Hematopoietic multipotent progenitor cell treated with erythropoietin and hydrocortisone succinate and interleukin-3 and kit ligand, for 8 days (in vitro differentiated cells): ENCODE measurements at regions not wholly inside any gene's neighbourhood (a gene's known extent, or its start where the extent isn't known, plus 50 kb on each side); places are given as distances from the start of the nearest gene placed in this dataset.

ENCODE experiments used
- DNase-seq: peaks from one replicate; pipeline ENCODE4 v3.0.0-alpha.2; 2015

DNA sequence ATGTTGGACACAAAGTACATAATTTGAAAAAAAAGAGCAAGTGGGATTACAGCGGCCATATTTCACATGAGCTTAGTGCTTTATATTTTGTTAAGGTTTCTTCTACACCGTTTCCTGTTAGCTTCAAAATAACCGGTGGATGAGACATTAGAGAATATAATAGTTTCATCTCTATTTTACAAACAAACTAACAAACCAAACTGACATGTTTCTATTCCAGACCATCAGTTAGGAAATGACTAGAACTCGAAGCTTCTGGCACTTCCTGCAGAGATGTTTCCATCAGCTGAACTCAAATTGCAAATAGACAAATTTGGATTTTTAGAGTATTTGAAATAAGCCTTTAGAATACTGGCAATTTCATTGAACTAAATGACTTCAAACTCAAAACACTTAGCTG, 86.5 kb downstream of the MTRR start:
- DNase-seq: no peak

- no peak for DNase-seq
These were observed 88.4 kb downstream of the MTRR start for GRCh38 chr5:7957329-7957728.

DNA sequence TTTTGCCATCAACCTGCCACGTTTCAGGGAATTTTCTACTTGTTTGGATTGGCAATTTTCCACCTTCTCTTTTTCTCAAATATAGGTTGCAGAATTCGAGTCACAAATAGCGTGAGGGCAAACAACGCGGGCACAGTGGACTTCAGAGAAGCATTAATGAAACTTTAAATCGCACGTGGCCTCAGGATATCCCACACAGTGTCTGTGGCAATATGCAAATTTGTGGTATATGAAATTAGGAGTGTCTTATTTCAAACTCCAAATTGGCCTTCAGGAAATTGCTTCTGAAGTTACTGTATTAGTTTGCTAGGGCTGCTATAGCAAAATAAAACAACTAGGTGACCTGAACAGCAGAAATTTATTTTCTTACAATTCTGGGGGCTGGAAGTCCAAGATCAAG, 91.2 kb downstream of the MTRR start:
- no peak for DNase-seq

DNA sequence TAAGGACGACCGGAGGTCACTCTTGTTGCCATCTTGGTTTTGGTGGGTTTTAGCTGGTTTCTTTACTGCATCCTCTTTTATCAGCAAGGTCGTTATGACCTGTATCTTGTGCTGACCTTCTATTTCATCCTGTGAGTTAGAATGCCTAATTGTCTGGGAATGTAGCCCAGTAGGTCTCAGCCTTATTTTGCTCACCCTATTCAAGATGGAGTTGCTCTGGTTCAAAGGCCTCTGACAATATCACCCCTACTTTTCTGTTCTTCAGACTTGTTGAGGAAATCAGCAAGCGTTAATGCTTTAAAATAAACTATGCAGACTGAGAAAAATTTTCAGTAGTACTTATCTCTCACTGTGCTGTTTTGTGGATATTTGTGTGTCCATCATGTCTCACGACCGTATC, 92.6 kb downstream of the MTRR start:
- no peak for DNase-seq

GRCh38 chr5:7970816-7971215, 101.9 kb downstream of the MTRR start:
- no peak for DNase-seq

DNA sequence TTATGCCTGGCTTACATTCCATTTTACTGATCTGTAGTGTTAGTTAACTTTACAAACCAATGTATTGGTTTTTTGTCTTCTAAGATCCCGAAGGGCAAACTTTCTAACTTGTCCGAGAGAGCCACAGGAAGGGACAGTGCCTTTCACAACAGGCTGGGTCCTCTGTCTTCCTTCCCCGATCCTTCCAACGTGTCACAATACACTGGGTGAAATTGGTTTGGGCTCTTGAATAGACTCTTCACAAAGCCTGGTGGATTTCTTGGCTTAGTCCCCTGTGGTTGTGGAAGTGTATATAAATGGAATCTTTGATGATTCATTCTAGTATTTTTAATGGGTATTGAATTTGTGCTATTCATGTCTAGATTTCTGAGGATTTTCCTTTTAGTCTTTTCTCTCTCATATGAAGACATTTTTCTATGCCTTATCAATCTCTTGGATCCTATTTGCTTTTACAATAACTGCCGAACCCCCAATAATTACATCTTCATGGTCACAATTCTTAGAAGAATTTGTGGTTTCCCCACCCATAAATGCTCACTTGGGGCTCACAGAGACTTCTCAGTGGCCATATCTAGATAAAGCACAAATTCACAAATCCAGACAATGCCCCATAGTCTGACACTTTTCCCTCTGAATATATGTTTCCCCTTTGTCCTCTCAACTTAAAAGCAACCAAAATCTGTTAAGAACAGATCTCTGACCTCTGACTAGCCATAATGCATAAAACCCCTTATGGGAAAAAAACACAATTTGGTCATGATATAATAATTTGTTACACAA, 107.7 kb downstream of the MTRR start:
- no peak for DNase-seq

DNA sequence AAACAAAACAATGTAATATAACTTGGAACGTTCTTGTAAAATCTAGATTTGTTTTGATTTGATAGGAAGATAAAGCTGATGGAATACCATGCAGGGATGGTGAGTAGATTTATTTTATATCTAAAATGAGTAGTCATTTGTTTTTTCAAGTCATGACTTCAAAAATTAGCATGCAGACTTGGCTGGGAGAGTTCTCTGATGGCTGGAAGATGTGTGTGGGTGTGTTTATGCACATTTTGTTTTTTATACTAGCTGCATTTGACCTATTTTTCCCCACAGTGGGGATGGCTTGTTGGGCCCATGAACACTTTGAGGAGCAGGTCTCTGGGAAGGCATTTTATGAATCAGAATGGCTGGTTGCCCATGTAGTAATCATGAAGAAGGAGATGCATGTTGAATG, 109.2 kb downstream of the MTRR start:
- DNase-seq: no peak

DNA sequence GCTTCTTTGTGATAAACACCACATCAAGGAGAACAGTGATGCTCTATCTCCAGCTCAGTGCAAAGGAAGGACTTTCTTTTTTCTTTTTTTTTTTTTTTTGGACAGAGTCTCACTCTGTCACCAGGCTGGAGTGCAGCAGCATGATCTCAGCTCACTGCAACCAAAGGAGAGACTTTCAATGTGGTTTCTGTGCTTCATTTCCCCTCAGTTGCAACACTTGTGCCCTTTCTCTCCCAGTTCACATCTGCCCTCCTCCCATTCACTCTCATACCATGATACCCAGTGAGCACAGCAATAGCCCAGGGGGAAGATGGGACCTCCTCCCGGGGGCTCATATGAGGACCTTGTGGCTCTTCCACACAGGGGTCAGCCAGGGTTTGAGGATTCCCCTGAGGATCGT, 110.0 kb downstream of the MTRR start:
- DNase-seq: no peak

DNA sequence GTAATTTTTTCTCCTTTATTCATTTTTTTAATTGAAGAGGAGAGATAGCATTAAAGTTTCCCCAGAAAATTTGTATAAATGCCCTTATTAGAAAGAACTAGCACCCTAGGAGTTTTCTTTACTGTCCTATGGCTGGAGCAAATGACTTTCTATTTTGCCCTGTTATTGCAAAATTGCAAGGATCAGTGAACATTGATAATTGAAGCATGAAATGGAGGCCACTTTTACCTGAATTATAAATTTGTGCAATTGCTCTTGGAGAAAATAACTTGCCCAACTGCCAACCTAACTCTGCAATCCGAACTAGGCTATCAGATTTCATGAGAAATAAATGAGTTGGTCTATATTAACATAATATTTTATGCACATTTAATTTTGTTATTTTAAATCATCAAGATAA, 111.9 kb downstream of the MTRR start:
- DNase-seq: no peak

- no peak for DNase-seq
These were observed 114.5 kb downstream of the MTRR start for GRCh38 chr5:7983433-7983832.

- no peak for DNase-seq
These were observed 122.3 kb downstream of the MTRR start for GRCh38 chr5:7991125-7991821.

GRCh38 chr5:7995688-7996294, 126.8 kb downstream of the MTRR start:
- no peak for DNase-seq

- no peak for DNase-seq
These were observed 136.5 kb downstream of the MTRR start for GRCh38 chr5:8005416-8005815.

- peak; percentile 59 for DNase-seq
These were observed 143.4 kb downstream of the MTRR start for GRCh38 chr5:8012131-8012977.

GRCh38 chr5:8013948-8014710, 145.2 kb downstream of the MTRR start:
- DNase-seq: no peak

GRCh38 chr5:8019719-8020218, 150.8 kb downstream of the MTRR start:
- peak; percentile 1 for DNase-seq

DNA sequence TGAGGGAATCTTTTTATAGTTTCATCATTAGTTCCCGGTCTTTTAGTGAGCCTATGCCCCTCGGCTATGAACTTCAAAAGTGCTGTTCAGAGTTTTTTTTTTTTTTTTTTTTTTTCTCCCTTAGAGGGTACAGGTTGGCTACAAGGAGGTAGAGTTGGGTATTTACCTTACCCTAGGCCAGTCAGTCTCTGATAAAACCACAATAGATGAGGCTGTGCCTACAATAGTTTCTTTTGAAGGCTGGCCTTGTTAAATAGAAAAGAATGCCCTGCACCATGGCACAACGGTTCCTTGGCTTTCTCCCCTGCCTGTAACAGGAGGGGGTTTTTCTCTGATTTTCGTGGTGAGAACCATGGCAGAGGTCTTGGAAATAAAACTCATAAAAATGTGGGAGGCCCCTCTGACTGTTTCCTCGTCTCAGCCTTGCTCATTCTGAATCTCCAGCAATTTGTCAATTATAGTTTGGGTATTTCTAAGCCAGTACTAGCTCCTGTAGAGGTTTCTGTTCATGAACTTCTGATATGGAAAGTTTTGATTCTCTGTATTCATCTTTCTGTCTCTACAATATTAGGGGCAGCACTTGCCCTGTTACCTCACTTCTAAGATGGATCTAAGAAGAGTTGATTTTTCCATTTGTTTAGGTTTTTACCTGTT, 152.0 kb downstream of the MTRR start:
- no peak for DNase-seq

DNA sequence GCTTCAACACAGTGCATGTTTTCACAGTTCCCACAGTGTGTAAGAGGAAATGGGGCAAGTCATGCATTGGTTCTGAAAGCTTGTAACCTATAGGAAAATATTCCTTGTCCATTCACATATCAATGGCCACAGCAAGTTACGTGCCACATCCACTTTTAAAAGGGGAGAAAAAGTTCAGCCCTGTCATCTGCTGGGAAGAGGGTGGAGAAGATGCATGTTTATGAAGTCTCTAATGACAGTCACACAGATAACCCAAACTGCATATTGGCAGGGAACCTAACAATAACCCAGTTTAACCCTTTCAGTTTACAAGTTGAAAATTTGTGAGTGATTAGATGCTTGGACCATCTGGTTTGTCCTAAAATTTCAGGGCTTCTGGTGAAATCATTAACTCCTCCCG, 159.3 kb downstream of the MTRR start:
- no peak for DNase-seq

DNA sequence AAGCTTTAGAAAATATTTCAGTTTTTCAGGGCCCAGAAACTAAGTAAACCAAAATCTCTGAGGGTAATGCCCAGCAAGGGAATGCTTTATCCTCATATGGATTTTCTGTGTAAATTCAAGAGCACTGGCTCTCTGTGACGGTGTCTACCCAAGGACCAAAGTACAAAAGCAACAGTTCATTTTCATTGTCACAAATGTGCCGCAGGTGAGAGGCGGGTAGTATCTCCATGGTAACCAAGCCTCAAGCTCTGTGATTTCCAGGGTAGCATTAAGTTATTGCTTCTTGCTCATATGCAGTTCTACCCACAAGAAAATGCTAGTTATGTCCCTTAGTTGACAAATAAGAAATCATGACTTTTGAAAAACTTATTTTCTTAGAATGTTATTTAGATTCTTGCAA, 164.3 kb downstream of the MTRR start:
- no peak for DNase-seq

DNA sequence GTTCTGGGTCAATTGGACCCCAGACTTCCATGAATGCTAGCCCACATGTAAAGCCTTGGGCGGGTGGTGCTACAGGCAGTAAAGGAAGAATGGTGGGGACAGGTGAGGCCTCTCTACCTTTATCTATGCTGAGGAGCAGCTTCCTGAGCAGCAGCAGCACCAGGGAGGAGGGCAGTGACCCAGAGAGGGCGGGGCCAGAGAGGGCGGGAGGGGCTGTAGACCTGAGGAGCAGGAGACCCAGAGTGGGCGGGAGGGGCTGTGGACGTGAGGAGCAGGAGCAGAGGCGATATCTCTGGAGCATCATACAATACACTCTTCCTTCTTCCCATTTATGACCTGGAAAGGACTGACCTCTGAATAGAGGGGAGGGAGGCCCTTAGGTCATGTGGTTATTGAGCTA, 165.9 kb downstream of the MTRR start:
- DNase-seq: no peak

GRCh38 chr5:8048920-8049319, 180.0 kb downstream of the MTRR start:
- DNase-seq: no peak
